Activated CD4-positive, alpha-beta T cell treated with anti-CD3 and anti-CD28 coated beads for 4 hours (primary cell): ENCODE measurements at regions not wholly inside any gene's neighbourhood (a gene's known extent, or its start where the extent isn't known, plus 50 kb on each side); places are given as distances from the start of the nearest gene placed in this dataset.

Source experiments
- DNase-seq, 2 donors: peaks; one replicate each; pipeline ENCODE4 v3.0.0-alpha.2; 2020

DNA sequence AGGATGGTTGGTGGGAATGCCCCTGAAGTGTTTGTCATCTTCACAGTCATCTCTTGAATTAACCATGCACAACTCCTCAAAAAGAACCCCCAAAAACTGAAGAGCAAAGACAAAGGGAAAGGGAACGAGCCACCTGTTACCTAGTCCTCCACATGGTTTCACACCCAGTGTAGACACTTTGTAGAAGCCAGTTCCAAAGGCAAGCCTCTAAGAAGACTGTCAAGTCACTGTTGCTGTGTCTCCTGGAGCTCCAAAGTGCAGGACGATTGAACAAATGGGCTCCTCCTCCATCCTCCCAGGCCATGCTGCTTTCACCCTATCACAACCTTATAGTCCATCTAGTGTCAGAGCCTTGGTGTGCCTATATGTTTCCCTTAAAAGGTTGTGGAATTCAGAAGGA is 277.6 kb upstream of the PRDM1 start:
- no peak for DNase-seq

DNA sequence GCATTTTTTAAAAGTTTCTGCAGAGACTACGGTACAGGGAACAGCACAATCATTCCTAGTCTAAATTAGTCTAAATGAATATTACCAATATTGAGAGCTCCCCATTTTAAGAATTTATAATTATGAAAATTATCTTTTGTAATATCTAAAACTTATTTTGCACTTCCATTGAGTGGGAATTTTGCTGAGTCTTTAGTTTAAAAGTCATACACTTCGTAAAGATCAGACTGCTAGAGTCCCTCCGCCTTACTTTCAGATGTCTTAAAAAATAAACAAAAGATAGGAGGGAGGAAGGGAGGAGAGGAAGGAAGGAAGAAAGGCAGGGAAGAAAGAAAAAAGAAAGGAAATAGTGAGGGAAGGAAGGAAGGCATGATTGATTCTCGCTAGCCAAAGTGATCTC is 278.2 kb upstream of the PRDM1 start:
- no peak for DNase-seq

DNA sequence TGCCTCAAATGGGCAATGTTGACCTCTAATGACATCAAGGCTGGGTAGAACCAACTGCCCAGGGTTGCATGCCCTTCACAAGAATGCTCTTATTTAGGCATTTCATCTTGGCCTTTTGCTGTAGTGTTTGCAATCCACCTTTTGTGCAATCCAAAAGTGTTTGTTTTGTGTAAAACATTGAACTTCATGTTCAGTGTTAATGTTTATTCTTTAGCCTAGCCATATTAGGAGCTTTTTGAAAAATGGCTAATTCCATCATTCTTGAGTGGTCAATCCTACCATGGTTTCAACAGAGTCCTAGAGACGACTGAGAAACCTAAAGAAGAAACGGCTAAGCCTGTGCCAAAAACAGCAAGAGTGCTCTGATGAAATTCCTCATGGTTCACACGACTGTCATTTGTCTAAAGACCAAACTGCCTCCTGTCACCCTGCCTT is 279.6 kb upstream of the PRDM1 start:
- no peak for DNase-seq

DNA sequence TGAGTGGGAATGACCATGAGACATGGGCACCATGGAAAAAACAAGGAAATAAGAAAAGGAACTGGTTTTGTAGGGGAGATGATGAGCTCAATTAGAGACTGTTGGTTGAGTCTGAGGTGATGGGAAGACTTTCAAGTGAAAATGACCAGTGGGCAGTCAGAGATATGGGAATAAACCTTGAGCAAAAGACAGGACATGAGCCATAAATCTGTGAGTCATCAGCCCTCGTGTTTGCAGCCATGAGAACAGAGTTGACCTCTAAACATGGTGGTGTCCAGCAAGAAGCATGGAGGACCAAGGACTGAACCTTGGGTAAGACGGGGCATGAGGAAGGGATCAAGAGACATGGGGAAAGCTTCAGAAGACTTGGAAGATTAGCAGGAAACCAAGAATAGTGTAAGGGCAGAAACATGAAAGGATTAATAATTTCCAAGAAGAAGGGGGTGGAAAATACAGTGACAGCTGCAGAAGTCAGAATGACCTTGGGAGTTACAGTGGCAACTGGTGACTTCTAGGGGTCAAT is 280.6 kb upstream of the PRDM1 start:
- DNase-seq, result no peak

DNA sequence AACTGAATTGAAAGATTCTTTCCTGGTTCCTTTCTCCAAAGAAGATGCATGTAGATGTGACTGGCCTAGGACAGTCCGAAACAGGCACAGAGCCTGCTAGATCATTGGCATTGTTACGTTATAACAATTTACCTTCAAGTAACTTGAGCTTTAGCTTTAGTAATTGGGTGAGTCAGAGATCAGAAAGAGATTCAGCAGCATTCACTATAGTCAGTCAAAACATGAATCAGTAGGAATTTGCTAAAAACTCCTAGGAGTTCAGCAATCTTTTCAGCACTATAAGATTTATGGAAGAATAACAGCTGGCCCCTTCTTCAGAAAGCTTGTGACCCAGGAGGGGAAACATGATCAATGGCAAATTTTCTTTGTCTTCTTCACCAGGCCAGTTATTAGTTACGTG is 281.7 kb upstream of the PRDM1 start:
- no peak for DNase-seq

DNA sequence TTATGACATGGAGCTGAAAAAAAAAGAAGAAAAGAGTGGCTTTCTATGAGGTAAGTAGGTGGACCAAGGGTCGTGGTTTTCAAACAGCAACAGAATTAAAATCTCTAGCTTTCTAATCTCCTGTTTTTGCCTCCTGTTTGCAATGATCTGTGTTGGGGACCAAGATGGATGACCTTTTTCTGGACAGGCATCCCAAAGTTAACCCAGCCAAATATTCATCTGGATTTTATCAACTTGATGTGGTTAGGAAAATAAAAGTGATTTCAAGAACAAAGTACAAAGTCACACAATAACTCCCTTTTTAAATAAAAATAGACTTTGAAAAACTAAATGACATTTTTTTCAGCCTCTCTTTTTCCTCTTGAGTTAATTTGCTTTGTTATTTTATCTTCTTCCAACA is 282.1 kb upstream of the PRDM1 start:
- no peak for DNase-seq

DNA sequence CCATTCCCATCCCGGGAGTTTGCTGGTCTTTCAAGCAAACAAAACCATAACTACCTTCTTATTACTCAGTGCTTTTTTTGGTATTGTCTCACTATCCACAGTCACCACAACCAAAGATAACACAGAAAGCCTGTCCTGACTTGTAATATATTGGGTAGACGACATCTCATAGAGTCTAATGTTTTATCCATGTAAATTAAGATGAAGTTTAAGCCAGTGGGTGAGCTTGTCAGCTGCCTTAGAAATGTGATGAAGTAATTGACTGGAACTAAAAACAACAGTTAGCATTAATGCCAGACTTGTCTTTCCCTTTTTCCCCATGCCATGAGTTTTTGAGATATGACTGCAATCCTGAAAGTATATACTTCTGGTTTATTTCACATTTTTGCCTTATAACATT is 282.7 kb upstream of the PRDM1 start:
- no peak for DNase-seq

DNA sequence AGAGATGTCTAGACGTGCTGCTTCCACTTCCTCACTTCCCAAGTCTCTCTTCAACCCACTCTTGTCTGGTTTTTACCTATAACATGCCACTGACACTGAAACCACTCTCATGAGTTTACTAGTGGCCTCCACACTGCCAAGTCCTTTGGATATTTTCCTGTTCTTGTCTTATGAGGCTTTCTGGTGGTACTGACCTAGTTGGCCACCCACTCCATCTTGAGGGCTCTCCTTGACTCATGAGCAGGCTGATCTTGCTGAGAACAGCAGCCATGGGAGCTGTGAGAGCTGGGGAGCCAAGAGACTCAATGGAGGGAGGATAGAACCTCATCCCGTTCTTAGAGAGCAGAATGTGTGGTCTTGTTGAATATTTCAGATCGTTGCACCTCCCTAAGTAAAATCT is 283.4 kb upstream of the PRDM1 start:
- no peak for DNase-seq

DNA sequence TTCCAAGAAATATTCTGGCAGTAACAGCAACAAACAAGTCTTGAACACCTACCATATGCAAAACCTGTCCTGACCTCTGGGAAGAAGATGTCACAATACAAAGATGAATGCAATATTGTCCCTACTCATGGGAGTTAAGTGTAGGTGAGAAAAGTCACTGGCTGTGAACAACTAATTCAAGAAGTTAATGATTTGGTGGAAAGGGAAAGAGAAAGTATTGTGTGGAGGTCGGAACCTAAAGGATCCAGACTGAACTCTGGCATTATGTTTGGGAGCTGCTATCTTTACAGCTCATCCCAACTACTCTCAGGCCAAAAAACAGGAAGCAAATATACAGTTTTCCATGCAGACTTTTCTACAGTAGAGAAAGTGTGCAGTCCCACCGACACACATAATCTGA is 285.3 kb upstream of the PRDM1 start:
- no peak for DNase-seq

DNA sequence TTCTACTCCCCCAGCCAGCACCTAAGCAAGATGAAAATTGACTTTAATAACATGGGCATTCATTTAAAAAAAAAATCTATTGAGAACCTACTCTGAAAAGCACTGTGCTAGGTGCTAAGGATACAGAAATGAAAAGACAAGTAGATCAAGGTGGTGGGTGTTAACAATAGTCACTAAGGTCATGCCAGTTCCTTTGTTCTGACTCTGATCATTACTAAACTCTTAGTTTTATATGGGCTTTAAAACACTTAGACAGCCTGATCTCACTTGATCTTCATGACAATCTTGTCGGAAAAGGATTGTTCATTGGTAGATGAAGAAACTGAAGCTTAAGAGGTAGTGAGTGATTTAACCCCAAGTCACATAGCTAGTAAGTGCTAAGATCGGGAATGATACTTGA is 285.7 kb upstream of the PRDM1 start:
- no peak for DNase-seq

DNA sequence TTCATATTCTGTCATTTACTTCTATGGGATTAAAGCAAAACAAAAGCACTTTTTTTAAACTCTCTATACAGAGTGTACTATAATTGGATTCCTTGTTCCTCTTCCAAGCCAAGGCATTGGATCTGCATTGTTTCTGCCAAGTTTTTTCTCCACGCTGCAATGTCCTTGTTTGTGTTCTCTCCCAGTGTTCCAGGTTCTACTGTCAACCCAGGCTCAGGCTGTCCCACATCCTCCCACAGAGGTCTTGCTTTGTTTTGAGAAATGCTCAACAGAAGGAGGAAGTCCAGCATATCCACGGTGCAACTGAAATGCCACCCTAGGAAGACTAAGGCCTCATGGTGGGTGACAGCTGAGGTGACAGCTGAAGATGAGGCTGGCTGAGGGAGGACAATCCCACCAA is 287.1 kb upstream of the PRDM1 start:
- no peak for DNase-seq

DNA sequence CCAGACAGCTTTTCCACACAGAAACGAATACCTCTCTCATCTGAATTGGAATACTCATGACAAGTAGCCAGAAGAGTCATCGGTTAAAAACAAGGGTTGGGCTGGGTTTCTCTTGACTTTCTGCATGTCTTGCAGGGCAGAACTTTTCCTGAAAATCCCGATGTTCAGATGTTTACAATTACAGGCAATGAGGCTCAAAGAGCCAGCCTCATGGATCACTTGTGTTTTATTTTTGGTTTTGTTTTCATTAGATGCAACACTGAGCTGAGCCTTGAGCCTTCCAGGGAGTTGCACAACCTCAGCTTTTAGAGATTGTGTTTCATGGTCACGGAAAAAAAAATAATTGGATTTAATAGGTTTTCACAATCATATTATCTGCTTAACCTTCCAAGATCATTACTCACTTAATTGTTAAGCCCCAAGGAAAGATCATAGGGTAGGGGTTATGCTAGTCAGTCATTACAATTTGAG is 288.1 kb upstream of the PRDM1 start:
- DNase-seq, result no peak

DNA sequence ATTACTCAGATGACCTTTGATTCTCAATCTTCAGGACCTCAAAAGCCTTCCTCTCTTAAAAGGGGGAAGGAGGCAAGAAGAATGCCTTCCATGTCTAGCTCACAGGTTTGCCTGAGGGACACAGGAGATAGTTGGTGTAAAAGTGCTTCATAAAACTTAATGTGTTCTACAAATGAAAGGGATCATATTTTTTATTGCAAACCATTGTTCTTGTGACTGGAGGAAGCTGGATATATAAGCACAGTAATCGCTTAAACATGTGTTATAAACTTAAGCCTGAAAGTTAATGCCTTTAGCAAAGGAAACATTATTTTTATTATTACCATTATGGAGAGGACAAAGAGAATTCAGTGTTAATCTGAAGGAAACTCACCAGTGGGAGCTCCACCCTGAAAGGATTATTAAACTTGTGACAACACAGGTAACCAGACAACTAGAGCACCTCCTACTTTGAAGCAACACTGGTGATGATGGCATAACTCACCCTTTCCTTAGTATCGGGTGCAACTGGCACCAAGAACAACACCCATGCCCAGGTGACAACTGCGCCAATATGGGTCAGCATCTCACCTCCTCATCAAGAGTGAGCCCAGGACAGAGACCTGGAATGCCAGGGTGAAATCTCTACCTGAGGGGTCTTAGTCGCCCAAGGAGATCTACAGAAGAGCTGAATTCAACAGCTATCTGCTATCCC is 288.7 kb upstream of the PRDM1 start:
- DNase-seq, result no peak

DNA sequence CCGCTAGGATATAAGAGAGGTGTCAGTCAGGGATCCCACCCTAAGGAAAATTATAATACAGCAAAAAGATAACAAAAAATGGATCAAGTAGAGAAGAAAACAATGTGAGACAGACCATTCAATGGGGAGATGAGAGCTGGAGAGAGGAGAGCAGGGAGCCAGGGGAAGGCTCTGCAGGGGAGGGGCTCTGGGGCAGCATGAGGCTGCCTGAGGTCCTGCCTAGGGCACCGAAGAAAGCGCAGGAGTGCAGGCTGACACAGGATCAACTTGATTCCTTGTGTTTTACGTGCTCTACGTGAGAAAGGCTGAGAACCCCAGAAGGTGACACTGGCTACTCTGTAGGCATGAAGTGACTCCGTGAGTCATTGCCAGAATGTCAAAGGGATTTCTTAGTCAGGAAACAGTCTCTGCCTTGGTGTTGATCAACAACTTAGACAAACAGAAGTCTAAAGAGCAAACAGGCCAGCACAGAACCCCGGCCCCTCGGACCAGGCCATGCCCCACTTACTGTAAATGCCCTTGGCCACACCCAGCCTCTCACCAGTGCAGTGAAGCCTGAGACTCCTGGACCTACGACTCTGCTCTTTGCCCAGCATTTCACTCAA is 290.1 kb upstream of the PRDM1 start:
- no peak for DNase-seq

DNA sequence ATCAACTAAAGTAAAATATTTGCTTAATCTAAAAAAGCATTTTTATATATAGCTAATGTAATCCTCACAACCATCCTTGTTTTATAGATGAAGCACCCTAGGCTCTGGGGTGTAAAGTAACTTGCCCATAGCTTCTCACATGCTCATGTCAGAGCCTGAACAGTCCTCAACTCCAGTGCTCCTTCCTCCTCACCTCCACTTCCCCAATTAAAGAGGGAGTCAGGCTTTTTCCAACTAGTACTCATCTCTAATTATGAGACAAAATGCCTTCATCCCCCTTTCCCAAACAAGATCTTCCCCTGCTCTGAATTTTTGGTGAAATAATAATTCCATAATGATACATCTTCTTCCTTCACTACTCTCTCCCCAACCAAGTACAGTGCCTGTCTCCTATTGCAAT is 290.8 kb upstream of the PRDM1 start:
- DNase-seq, result no peak

DNA sequence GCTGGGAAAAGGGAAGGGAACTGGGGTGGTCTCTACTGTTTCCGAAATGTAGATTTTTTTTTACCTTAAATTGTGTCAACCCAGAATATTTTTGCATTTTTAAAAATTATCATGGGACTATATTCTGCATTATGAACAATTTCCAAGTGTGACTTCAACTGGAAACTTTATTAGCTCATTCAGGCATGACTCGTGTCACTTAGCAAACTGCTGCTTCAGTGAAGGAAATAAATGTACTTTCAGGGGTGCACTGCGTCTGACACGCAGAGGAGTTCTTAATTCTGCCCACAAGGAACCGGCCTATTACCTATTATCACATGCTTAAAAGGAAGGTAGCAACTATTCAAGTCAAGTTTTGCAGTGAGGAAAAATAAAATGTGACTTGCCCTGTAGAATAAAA is 291.3 kb upstream of the PRDM1 start:
- DNase-seq, result no peak

DNA sequence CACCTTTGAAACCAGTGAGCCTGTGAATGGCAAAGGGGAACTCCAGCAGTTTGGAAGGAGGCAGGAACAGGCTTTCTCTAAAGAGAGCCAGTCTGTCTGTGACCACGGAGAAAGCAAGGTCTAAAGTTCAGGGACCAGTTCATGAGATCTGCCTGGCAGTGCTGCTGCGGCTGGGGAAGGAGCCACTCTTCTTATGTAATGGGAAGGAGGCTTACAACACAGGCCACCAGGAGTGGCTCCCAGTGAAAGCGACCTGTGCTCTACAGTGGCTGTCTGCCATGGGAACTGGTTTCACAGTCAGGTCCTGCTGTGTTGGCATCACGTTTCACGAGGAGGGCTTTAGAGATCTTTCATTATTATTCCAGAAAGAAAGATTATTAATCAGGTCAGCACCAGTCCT is 291.9 kb upstream of the PRDM1 start:
- DNase-seq, result no peak

DNA sequence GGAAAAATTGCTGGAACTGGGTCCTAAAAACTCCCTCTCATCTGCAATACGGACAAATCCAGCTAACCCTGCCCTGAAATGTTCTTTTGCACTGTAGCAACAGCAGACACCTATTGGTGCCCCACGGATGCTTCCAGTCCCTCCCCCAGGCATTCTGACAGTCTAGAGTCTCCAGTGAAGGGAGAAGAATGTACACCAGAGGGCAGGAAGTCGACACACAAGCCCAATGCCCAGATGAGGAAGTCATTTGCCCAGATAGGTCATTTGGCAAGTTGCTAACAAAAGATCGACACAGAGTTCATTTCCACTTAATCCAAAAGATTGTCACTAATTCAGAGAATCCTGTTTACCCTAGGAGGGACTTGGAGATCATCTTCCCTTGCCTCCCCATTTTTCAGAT is 293.0 kb upstream of the PRDM1 start:
- no peak for DNase-seq

DNA sequence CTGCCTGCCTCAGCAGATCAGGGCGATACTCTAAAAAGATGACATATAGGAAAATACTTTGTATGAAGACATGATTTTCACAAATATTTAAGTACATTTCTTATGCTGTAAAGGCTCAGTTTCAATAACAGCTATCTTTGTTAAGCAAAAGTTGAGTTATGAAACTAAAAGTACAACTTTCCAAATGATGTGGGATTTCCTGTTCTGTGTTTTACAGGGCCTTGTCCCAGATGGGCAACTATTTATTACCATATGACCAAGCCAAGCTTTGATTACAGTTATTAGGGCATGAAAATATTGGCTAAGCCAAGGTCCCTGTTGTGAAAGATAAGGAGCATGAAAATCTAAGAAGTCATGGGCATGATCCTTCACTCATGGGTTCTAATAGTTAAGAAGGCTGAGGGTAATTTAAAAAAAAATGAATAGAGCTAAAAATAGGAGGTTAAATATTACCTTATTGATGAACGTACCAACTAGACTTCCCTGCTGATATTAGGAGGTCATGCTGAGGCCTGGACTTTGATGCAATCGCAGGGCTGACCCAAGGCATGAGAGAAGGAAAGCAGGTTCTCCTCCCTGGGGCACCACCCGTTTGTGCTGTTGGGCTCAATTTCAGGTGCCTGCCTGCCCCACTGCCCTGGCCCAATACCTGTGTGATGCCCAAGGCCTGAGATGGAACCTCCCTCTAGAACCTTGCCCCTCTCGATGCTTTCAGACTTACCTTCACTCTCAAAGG is 294.4 kb upstream of the PRDM1 start:
- no peak for DNase-seq

DNA sequence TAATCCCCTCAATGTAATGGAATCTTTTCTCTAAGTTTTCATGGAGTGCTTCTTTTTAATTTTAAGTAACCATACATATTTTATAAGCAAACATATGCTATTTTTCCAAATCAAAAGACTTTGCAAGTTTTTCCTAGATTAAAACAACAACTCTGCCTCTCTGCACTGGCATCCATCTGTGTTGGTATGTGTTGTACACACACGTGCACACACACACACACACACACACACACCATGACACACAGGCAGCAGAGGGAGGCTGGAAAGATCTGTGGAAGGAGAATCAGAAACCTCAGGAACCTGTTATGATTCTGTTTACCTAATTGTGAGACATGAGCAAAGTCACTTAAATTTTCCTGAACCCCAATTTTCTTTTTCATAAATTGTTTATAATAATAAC is 295.0 kb upstream of the PRDM1 start:
- no peak for DNase-seq

DNA sequence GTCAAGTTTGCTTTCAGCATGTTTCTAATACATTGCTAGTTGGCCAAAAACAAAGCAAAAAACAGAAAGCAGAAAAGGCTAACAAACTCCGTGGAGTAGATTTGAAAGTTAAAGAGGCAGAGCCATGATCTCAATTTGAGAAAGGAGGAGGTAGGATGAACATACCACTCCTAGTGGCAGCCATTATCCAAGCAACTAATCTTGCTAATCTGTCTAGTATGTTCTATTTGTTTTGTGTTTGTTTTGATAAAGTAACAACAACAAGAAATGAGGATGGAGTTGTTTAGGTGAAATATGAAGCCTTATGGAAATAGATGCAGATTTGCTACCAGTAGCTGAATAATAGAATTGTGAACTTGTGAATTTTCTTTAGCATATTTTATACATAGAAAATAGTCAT is 295.5 kb upstream of the PRDM1 start:
- no peak for DNase-seq

DNA sequence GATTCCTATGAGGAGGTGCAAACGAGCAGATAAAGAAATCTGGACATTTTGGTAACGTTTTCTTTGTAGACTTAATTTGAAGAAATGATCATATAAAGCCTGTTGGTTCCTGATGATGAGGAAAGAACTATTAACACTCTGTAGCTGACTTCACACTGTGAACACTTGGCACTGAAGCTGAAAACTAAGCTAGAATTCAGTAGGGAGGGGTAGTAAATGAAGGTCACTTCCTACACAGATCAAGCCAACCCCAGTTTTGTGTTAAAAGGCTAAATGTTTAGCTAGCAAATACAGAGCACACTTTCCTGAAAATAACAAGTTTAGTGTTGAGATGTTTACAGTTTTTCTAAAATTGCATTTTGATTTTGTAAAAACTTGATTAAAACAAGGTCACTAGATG is 296.2 kb upstream of the PRDM1 start:
- DNase-seq, result no peak

DNA sequence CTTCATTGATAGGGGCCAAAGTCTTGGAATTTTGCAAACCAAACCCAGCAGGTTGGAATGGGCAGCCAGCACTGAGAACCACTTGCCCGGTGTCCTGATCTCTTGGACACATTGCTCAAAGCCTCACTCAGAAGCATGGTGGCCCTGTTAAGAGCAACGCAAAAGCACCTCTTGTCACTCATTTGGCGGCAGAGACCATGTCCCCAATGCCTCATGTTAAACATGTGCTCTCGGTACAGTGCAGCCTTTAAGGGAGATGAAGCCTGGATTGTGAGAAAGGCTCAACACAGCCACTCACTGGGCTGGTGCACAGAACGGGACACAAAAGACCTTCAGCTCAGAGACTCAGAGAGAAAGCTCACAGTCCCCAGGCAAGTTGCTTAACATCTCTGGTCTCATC is 298.4 kb upstream of the PRDM1 start:
- no peak for DNase-seq
